Testis (tissue), 2 donors: ENCODE measurements at regions not wholly inside any gene's neighbourhood (a gene's known extent, or its start where the extent isn't known, plus 50 kb on each side); places are given as distances from the start of the nearest gene placed in this dataset.

Source experiments
- DNase-seq: peaks from one replicate; pipeline ENCODE4 v3.0.0-alpha.2; 2019
- H3K27ac ChIP-seq, 2 donors: fragments of 200-600 bp; sonication (generic); one replicate each; pipeline ENCODE4 v1.5.1; 2019
- H3K27me3 ChIP-seq: fragments of 200-600 bp; sonication (generic); one replicate; pipeline ENCODE4 v1.5.1; 2019
- H3K36me3 ChIP-seq: fragments of 200-600 bp; sonication (generic); one replicate; pipeline ENCODE4 v1.5.1; 2017; ENCODE audit warnings: low read depth; ENCODE audit errors: missing control alignments
- H3K4me1 ChIP-seq: fragments of 200-600 bp; sonication (generic); one replicate; pipeline ENCODE4 v1.5.1; 2019
- H3K4me3 ChIP-seq, 2 donors: fragments of 200-600 bp; sonication (generic); one replicate each; pipeline ENCODE4 v1.5.1; 2017 to 2019
- H3K9me3 ChIP-seq: fragments of 200-600 bp; sonication (generic); one replicate; pipeline ENCODE4 v1.5.1; 2017
- POLR2A ChIP-seq: fragments of 450-650 bp; IDR thresholded peaks from one replicate; pipeline ENCODE4 v1.6.1; 2017; ENCODE audit warnings: antibody characterized with exemption, mild to moderate bottlenecking, moderate library complexity
- WGBS, 2 donors: methylation state at CpG; one replicate each; pipeline ENCODE4 v1.1.5; 2018; 5-methylcytosine and 5-hydroxymethylcytosine counted together
- intact Hi-C: fragments of 100-400 bp; cut with DNase I; formaldehyde crosslinking; loops from one replicate; pipeline ENCODE4 v1.15.1; 2023; ENCODE audit warnings: low total_unique reads
- TF ChIP-seq, protein P1 (sequence below), 3 experiments: fragments of 450-650 bp in 2 of 3; fragments of 200-600 bp in 1 of 3; sonication (generic) in 1 of 3; IDR thresholded peaks; one replicate each; pipeline ENCODE4 v1.5.1; 2016 to 2019; ENCODE audit warnings: antibody characterized with exemption in 3 of 3, mild to moderate bottlenecking in 2 of 3, moderate library complexity in 1 of 3

- WGBS, 2 donors = 53 to 60% methylated on average over 4 of the region's 4 CpGs
- intact Hi-C loops = no loop called here
- no peak for DNase-seq
- H3K9me3 ChIP-seq = no peaks in the 10 kb centered on the region
- H3K36me3 ChIP-seq = no peaks in the 10 kb centered on the region
- peaks cover 15% of the 10 kb centered on the region for H3K4me1 ChIP-seq
- TF ChIP-seq POLR2A = no peak
- TF ChIP-seq, protein P1, sequence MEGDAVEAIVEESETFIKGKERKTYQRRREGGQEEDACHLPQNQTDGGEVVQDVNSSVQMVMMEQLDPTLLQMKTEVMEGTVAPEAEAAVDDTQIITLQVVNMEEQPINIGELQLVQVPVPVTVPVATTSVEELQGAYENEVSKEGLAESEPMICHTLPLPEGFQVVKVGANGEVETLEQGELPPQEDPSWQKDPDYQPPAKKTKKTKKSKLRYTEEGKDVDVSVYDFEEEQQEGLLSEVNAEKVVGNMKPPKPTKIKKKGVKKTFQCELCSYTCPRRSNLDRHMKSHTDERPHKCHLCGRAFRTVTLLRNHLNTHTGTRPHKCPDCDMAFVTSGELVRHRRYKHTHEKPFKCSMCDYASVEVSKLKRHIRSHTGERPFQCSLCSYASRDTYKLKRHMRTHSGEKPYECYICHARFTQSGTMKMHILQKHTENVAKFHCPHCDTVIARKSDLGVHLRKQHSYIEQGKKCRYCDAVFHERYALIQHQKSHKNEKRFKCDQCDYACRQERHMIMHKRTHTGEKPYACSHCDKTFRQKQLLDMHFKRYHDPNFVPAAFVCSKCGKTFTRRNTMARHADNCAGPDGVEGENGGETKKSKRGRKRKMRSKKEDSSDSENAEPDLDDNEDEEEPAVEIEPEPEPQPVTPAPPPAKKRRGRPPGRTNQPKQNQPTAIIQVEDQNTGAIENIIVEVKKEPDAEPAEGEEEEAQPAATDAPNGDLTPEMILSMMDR (IDR thresholded peaks at IDR 0.05) = no peak
- no peak overlapping the region for H3K27ac ChIP-seq
- H3K27me3 ChIP-seq = no peaks in the 10 kb centered on the region
- no peak overlapping the region for H3K4me3 ChIP-seq
Observed at GRCh38 chr1:59015708-59016107, 231.9 kb upstream of the JUN start.

DNA sequence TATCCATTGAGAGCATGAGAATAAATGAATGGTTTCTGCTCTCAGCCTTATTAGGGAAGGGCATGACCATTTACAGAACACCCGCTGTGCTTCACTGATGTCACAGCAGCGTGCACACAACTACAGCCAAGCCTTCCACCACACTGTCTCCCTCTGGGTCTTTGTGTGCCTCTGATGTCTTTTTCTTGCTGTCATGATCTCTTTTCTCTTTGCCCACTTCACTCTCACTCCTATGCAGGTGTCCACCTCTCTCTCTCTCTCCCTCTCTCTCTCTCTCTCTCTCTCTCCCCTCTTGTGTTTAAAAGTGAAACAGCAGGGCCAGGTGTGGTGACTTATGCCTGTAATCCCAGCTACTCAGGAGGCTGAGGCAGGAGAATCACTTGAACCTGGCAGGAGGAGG lies 232.5 kb upstream of the JUN start:
- Histone ChIP-seq H3K27ac (no peak overlapping the region), H3K9me3 (no peaks in the 10 kb centered on the region), H3K27me3 (no peaks in the 10 kb centered on the region), H3K4me1 (peaks cover 15% of the 10 kb centered on the region), H3K36me3 (no peaks in the 10 kb centered on the region), H3K4me3 (no peak overlapping the region)
- DNase-seq = no peak
- 96 to 100% methylated on average over 2 of the region's 2 CpGs for WGBS, 2 donors
- intact Hi-C loops = no loop called here
- no peak for TF ChIP-seq POLR2A
- TF ChIP-seq, protein P1 (IDR thresholded peaks at IDR 0.05) = no peak

GRCh38 chr1:59017501-59018231 lies 233.8 kb upstream of the JUN start:
- intact Hi-C loops = no loop called here
- TF ChIP-seq, protein P1 (IDR thresholded peaks at IDR 0.05) = no peak
- no peak for TF ChIP-seq POLR2A
- no peaks in the 10 kb centered on the region for H3K27me3 ChIP-seq
- no peak overlapping the region for H3K27ac ChIP-seq
- WGBS, 2 donors = 69 to 94% methylated on average over 8 of the region's 8 CpGs
- peaks cover 11% of the 10 kb centered on the region for H3K4me1 ChIP-seq
- H3K4me3 ChIP-seq = no peak overlapping the region
- no peaks in the 10 kb centered on the region for H3K36me3 ChIP-seq
- no peaks in the 10 kb centered on the region for H3K9me3 ChIP-seq
- no peak for DNase-seq

DNA sequence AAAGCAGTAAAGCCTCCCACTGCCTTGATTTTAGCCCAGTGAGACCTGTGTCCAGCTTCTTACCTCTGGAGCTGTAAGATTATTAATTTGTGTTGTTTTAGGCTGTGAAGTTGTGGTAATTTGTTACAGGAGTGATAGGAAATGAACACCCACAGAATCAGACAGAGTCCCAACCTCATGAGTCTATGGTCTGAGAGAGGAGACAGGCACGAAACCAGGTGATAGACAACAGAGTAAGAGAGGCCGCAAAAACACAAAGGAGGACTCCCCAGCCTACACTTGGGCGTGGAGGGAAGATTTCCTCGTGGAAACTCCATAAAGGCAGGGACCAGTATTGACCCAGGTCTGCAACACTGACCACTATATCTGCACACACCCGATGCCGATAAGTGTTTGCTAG lies 234.6 kb upstream of the JUN start:
- TF ChIP-seq POLR2A = no peak
- TF ChIP-seq, protein P1 (IDR thresholded peaks at IDR 0.05) = no peak
- WGBS, 2 donors = 74 to 89% methylated on average over 6 of the region's 6 CpGs
- Histone ChIP-seq H3K4me1 (peaks cover 7% of the 10 kb centered on the region), H3K36me3 (no peaks in the 10 kb centered on the region), H3K9me3 (no peaks in the 10 kb centered on the region), H3K27ac (no peak overlapping the region), H3K4me3 (no peak overlapping the region), H3K27me3 (no peaks in the 10 kb centered on the region)
- no peak for DNase-seq
- intact Hi-C loops = no loop called here

GRCh38 chr1:59018860-59019259 lies 235.0 kb upstream of the JUN start:
- WGBS, 2 donors = 50 to 52% methylated on average over 7 of the region's 7 CpGs
- DNase-seq = peak; percentile 17
- H3K27me3 ChIP-seq = no peaks in the 10 kb centered on the region
- H3K4me1 ChIP-seq = peaks cover 7% of the 10 kb centered on the region
- no peaks in the 10 kb centered on the region for H3K36me3 ChIP-seq
- TF ChIP-seq, protein P1 (IDR thresholded peaks at IDR 0.05) = no peak
- TF ChIP-seq POLR2A = no peak
- intact Hi-C loops = no loop called here
- no peak overlapping the region for H3K27ac ChIP-seq
- H3K4me3 ChIP-seq = no peak overlapping the region
- no peaks in the 10 kb centered on the region for H3K9me3 ChIP-seq
